ENCODE measurements at regions not wholly inside any gene's neighbourhood (a gene's known extent, or its start where the extent isn't known, plus 50 kb on each side); places are given as distances from the start of the nearest gene placed in this dataset.

GRCh38 chr11:95466416-95466815, 235.4 kb upstream of the SESN3 start:
- no peak for DNase-seq

- DNase-seq = no peak
Observed at GRCh38 chr11:95465887-95466286, 234.9 kb upstream of the SESN3 start.

GRCh38 chr11:95461858-95462257, 230.9 kb upstream of the SESN3 start:
- DNase-seq = no peak

GRCh38 chr11:95461348-95461747, 230.3 kb upstream of the SESN3 start:
- no peak for DNase-seq

GRCh38 chr11:95459291-95460042, 228.5 kb upstream of the SESN3 start:
- DNase-seq = no peak

- DNase-seq = no peak
Observed at GRCh38 chr11:95456714-95457491, 225.9 kb upstream of the SESN3 start.

GRCh38 chr11:95455228-95455970, 224.4 kb upstream of the SESN3 start:
- no peak for DNase-seq

- no peak for DNase-seq
Observed at GRCh38 chr11:95453616-95454171, 222.7 kb upstream of the SESN3 start.

- DNase-seq = no peak
Observed at GRCh38 chr11:95451682-95452081, 220.7 kb upstream of the SESN3 start.

- no peak for DNase-seq
Observed at GRCh38 chr11:95451261-95451660, 220.3 kb upstream of the SESN3 start.

- no peak for DNase-seq
Observed at GRCh38 chr11:95450547-95451123, 219.6 kb upstream of the SESN3 start.

- no peak for DNase-seq
Observed at GRCh38 chr11:95445746-95446333, 214.8 kb upstream of the SESN3 start.

GRCh38 chr11:95444309-95445241, 213.6 kb upstream of the SESN3 start:
- DNase-seq = no peak

- peak; percentile 24 to 30 for DNase-seq
Observed at GRCh38 chr11:95443386-95443785, 212.4 kb upstream of the SESN3 start.

- no peak for DNase-seq
Observed at GRCh38 chr11:95442531-95443050, 211.6 kb upstream of the SESN3 start.

GRCh38 chr11:95435628-95436353, 204.8 kb upstream of the SESN3 start:
- no peak for DNase-seq

GRCh38 chr11:95435192-95435591, 204.2 kb upstream of the SESN3 start:
- DNase-seq = no peak

GRCh38 chr11:95434489-95435057, 203.6 kb upstream of the SESN3 start:
- no peak for DNase-seq

- no peak for DNase-seq
Observed at GRCh38 chr11:95434009-95434408, 203.0 kb upstream of the SESN3 start.
